ENCODE measurements at regions not wholly inside any gene's neighbourhood (a gene's known extent, or its start where the extent isn't known, plus 50 kb on each side); places are given as distances from the start of the nearest gene placed in this dataset.

DNA sequence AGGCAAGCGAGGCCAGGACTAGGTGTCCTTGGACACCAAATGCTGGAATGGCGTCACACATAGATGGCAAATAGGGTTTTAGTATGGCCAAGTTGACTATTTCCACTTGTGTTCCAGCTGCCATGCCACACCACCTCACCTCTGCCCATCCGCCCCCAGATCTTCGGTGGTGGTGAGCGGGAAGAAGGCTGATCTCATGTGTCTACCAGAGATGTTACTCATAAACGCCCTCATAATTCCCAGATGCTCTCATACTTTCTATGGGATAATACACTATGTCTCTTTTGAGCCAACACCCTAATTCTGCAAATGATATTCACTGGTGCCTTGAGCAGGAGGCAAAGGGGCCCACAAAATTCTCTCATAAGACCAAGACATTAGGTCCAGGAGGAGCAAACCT lies 281.1 kb upstream of the FN1 start:
- ATAC-seq: no peak
- H3K27ac ChIP-seq (ENCODE audit: low read depth, low read length): no peak overlapping the region
- no peaks in the 10 kb centered on the region for H3K36me3 ChIP-seq (ENCODE audit: control insufficient read depth in 2 of 3, insufficient read depth in 3 of 3, low read length in 3 of 3)
- H3K4me1 Mint-ChIP-seq: peaks cover 0 to 1% (median 0%) of the 10 kb centered on the region in 7 donors
- ChIA-PET CTCF (no interaction called here), POLR2A (no interaction called here)
- intact Hi-C loops (cut with micrococcal nuclease): no loop called here
- no peaks in the 10 kb centered on the region for H3K27me3 ChIP-seq (ENCODE audit: control insufficient read depth in 2 of 2, insufficient read depth in 2 of 2, low read length in 2 of 2)
- no peaks in the 10 kb centered on the region for H3K36me3 Mint-ChIP-seq
- no peak overlapping the region for H3K4me3 ChIP-seq (ENCODE audit: low read length)
- H3K27ac Mint-ChIP-seq: no peak overlapping the region
- no peaks in the 10 kb centered on the region for H3K9me3 ChIP-seq (ENCODE audit: control insufficient read depth in 2 of 3, low read length in 3 of 3)
- H3K4me3 Mint-ChIP-seq: no peak overlapping the region
- H3K9me3 Mint-ChIP-seq: peaks cover 0 to 4% (median 0%) of the 10 kb centered on the region in 11 donors
- no peak for DNase-seq
- H3K27me3 Mint-ChIP-seq: peaks cover 3 to 12% (median 7%) of the 10 kb centered on the region in 5 donors
- no peaks in the 10 kb centered on the region for H3K4me1 ChIP-seq (ENCODE audit: control insufficient read depth in 2 of 2, insufficient read depth in 2 of 2, low read length in 2 of 2)

DNA sequence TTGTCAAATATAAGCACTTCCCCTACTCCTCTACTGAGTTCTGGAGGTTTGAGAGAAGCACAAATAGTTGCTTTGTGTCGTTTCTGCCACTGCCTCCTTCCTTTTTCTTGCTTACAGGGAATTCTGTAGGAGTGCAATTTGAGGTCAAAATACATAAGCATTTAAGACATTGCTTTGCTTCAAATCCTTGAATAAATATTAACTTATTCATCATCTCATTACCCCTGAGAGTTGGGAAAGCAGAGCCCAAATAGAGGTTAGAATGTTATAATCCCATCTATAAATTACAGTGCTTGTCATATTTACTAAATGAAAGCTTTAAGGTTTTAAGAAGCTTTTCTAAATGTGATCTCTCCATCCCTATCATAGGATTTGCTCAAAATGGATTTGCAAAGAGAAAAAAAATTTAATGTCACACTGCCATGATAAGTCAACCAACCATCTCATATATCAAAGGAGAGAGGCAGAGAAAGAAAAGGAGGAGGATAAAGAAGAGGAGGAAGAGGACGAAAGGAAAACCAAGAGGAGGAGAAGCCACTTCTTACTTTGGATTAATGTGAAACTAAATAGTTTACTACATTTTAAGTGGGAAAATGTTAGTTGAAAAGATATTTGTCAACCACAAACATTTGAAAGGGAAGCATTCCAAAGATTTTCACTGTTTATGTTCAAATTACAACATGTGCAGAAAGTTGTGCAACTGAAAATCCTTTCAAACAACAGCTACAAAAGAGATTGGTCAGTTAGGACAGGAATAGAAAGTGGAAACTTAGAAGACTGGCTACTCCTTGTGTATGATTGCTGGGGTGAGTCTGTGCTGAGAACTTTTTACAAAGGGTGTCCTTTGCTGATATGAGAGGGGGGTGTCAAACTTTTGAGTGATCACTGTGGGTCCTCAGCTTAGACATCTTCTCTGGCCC lies 277.3 kb upstream of the FN1 start:
- ChIA-PET POLR2A (no interaction called here), CTCF (no interaction called here)
- no peaks in the 10 kb centered on the region for H3K4me1 ChIP-seq (ENCODE audit: control insufficient read depth in 2 of 2, insufficient read depth in 2 of 2, low read length in 2 of 2)

DNA sequence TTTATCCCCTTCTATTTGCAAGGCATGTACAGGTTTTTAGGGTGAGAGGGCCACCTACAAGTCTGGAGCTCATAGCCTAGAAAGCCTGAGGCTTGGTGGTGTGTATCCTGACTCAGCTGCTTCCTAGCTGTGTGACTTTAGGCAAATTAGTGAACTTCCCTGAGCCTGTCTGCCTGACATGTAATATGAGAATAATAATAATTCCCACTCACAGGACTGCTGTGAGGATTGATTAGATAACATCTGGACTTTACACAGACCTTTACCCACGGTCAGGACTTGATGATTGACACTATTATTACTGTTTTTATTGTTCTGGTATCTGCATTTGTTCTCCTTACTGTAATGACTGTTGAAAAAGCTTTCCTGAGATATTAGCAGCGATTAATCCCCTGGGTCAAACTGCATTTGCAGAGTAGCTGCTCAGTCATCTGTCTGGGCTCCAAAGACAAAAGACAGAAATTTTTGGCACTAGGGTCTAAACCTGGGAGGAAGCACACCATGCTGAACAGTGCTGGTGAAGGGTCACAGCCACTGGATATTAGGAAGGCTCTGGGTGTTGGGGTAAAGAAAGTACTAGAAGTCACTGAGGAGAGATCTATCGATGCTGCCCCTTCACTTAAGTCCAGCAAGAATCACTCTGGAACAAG lies 276.5 kb upstream of the FN1 start:
- DNase-seq: no peak
- no peaks in the 10 kb centered on the region for H3K27me3 ChIP-seq (ENCODE audit: control insufficient read depth in 2 of 2, insufficient read depth in 2 of 2, low read length in 2 of 2)
- no peak for ATAC-seq
- Mint-ChIP-seq H3K36me3 (no peaks in the 10 kb centered on the region), H3K27ac (no peak overlapping the region), H3K4me3 (no peak overlapping the region), H3K9me3 (peaks cover 0 to 1% (median 0%) of the 10 kb centered on the region in 11 donors), H3K27me3 (peaks cover 3 to 12% (median 7%) of the 10 kb centered on the region in 5 donors), H3K4me1 (peaks cover 0 to 1% (median 0%) of the 10 kb centered on the region in 7 donors)
- CTCF ChIA-PET: no interaction called here
- intact Hi-C loops (cut with micrococcal nuclease): no loop called here
- POLR2A ChIA-PET: no interaction called here
- H3K36me3 ChIP-seq (ENCODE audit: control insufficient read depth in 2 of 3, insufficient read depth in 3 of 3, low read length in 3 of 3): no peaks in the 10 kb centered on the region
- H3K4me3 ChIP-seq (ENCODE audit: low read length): no peak overlapping the region
- H3K9me3 ChIP-seq (ENCODE audit: control insufficient read depth in 2 of 3, low read length in 3 of 3): no peaks in the 10 kb centered on the region
- H3K4me1 ChIP-seq (ENCODE audit: control insufficient read depth in 2 of 2, insufficient read depth in 2 of 2, low read length in 2 of 2): no peaks in the 10 kb centered on the region
- H3K27ac ChIP-seq (ENCODE audit: low read depth, low read length): no peak overlapping the region

More for the DNA sequence above, 277.3 kb upstream of the FN1 start:
- Mint-ChIP-seq H3K27me3 (peaks cover 3 to 12% (median 7%) of the 10 kb centered on the region in 5 donors), H3K4me3 (no peak overlapping the region), H3K9me3 (peaks cover 0 to 1% (median 0%) of the 10 kb centered on the region in 11 donors), H3K27ac (peak overlapping the region in 1 of 9 donors; percentile 62), H3K36me3 (no peaks in the 10 kb centered on the region), H3K4me1 (peaks cover 0 to 1% (median 0%) of the 10 kb centered on the region in 7 donors)
- no peak for DNase-seq
- no peaks in the 10 kb centered on the region for H3K9me3 ChIP-seq (ENCODE audit: control insufficient read depth in 2 of 3, low read length in 3 of 3)
- no peak for ATAC-seq
- H3K27ac ChIP-seq (ENCODE audit: low read depth, low read length): no peak overlapping the region
- no peak overlapping the region for H3K4me3 ChIP-seq (ENCODE audit: low read length)
- no peaks in the 10 kb centered on the region for H3K36me3 ChIP-seq (ENCODE audit: control insufficient read depth in 2 of 3, insufficient read depth in 3 of 3, low read length in 3 of 3)
- intact Hi-C loops (cut with micrococcal nuclease): no loop called here
- H3K27me3 ChIP-seq (ENCODE audit: control insufficient read depth in 2 of 2, insufficient read depth in 2 of 2, low read length in 2 of 2): no peaks in the 10 kb centered on the region

DNA sequence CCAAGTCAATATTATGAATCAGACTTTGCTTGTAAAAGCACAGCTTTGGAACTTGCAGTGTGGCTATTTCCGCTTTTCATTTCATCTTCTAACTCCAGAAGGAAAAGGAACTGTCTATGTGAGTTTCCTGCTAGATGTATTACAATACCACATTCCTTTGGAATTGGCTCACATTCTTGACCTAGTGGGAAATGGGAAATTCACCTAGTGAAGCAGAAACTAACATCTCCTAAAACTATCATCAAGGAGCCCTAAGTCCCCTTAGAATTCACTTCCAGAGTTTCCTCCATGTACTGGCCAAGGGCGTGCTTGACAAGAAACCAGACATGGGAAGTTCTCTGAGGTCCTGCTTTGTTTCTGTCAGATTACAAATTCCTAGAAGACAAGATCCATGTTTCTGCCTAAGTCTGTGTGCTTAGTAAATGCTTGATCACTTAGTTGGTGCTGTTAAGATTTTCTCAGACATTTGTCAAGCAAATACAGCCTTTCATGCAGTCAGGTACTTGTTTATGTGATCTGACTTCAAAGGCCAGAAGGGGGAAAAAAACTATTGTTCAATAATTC lies 275.7 kb upstream of the FN1 start:
- Mint-ChIP-seq H3K9me3 (peaks cover 0 to 1% (median 0%) of the 10 kb centered on the region in 11 donors), H3K36me3 (no peaks in the 10 kb centered on the region), H3K4me1 (peaks cover 0 to 1% (median 0%) of the 10 kb centered on the region in 7 donors), H3K4me3 (no peak overlapping the region), H3K27me3 (peaks cover 3 to 12% (median 7%) of the 10 kb centered on the region in 5 donors), H3K27ac (no peak overlapping the region)
- H3K27me3 ChIP-seq (ENCODE audit: control insufficient read depth in 2 of 2, insufficient read depth in 2 of 2, low read length in 2 of 2): no peaks in the 10 kb centered on the region
- no peak for DNase-seq
- no peak for ATAC-seq
- ChIA-PET CTCF (interaction anchor here (0.6 kb wide), 1 partner anchor 400 kb away, joined by 3 read pairs; no protein-coding TSS in a partner anchor), POLR2A (no interaction called here)
- H3K27ac ChIP-seq (ENCODE audit: low read depth, low read length): no peak overlapping the region
- H3K36me3 ChIP-seq (ENCODE audit: control insufficient read depth in 2 of 3, insufficient read depth in 3 of 3, low read length in 3 of 3): no peaks in the 10 kb centered on the region
- H3K9me3 ChIP-seq (ENCODE audit: control insufficient read depth in 2 of 3, low read length in 3 of 3): no peaks in the 10 kb centered on the region
- H3K4me3 ChIP-seq (ENCODE audit: low read length): no peak overlapping the region
- H3K4me1 ChIP-seq (ENCODE audit: control insufficient read depth in 2 of 2, insufficient read depth in 2 of 2, low read length in 2 of 2): no peaks in the 10 kb centered on the region
- intact Hi-C loops (cut with micrococcal nuclease): no loop called here

DNA sequence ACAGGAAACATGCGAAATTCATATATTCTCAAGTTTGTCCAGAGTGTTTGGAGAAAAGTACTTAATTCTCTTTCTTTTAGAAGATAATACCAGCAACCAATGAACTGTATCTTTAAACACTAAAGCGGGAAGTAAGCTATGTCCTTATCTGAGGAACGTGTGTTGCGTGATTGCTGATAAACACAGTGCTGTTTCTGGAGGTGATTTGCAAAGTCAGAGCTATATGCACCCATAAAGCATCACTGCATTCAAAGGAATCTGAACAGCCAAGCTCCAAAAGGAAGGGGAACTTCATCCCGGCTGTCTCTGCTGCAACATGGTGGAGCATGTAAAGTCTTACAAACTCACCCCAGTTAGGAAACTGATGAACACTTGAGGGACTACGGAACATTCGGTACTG lies 271.7 kb upstream of the FN1 start:
- Mint-ChIP-seq H3K36me3 (no peaks in the 10 kb centered on the region), H3K27me3 (peaks cover 0 to 3% (median 3%) of the 10 kb centered on the region in 5 donors), H3K9me3 (no peaks in the 10 kb centered on the region), H3K4me3 (no peak overlapping the region), H3K4me1 (no peaks in the 10 kb centered on the region), H3K27ac (no peak overlapping the region)
- ChIA-PET CTCF (no interaction called here), POLR2A (no interaction called here)
- Histone ChIP-seq H3K27me3 (ENCODE audit: control insufficient read depth in 2 of 2, insufficient read depth in 2 of 2, low read length in 2 of 2) (no peaks in the 10 kb centered on the region), H3K9me3 (ENCODE audit: control insufficient read depth in 2 of 3, low read length in 3 of 3) (no peaks in the 10 kb centered on the region), H3K4me3 (ENCODE audit: low read length) (no peak overlapping the region), H3K27ac (ENCODE audit: low read depth, low read length) (no peak overlapping the region), H3K4me1 (ENCODE audit: control insufficient read depth in 2 of 2, insufficient read depth in 2 of 2, low read length in 2 of 2) (no peaks in the 10 kb centered on the region), H3K36me3 (ENCODE audit: control insufficient read depth in 2 of 3, insufficient read depth in 3 of 3, low read length in 3 of 3) (no peaks in the 10 kb centered on the region)
- intact Hi-C loops (cut with micrococcal nuclease): no loop called here
- DNase-seq (no peak), ATAC-seq (no peak)

DNA sequence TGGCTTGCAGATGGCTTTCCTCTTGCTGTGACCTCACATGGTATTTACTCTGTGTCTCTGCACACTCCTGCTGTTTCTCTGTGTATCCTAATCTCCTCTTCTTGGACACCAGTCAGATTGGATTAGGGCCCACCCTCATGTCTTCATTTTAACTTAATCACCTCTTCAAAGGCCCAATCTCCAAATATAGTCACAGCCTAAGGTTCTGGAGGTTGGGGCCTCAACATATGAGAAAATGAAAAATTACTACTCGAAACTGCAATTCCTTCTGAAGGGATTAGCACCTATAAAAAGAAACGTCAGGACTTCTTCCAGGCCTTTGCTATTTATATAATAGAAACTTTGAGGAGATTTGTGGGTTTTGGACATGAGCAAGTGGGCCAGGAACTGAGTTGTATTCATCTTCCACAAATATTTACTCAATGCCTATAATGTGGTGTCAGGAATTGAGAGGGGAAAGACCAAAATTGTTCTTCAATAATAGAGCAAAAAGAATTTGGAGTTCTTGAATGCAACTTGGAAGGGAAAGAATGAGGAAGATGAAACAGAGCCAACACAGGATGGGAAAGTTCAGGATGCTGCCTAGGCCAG lies 270.0 kb upstream of the FN1 start:
- no peak overlapping the region for H3K4me3 Mint-ChIP-seq
- ATAC-seq (no peak), DNase-seq (no peak)
- no peaks in the 10 kb centered on the region for H3K9me3 Mint-ChIP-seq
- no peaks in the 10 kb centered on the region for H3K27me3 Mint-ChIP-seq
- Histone ChIP-seq H3K4me3 (ENCODE audit: low read length) (no peak overlapping the region), H3K27ac (ENCODE audit: low read depth, low read length) (no peak overlapping the region), H3K36me3 (ENCODE audit: control insufficient read depth in 2 of 3, insufficient read depth in 3 of 3, low read length in 3 of 3) (no peaks in the 10 kb centered on the region), H3K27me3 (ENCODE audit: control insufficient read depth in 2 of 2, insufficient read depth in 2 of 2, low read length in 2 of 2) (no peaks in the 10 kb centered on the region), H3K4me1 (ENCODE audit: control insufficient read depth in 2 of 2, insufficient read depth in 2 of 2, low read length in 2 of 2) (no peaks in the 10 kb centered on the region), H3K9me3 (ENCODE audit: control insufficient read depth in 2 of 3, low read length in 3 of 3) (no peaks in the 10 kb centered on the region)
- ChIA-PET POLR2A (no interaction called here), CTCF (no interaction called here)
- H3K27ac Mint-ChIP-seq: no peak overlapping the region
- H3K4me1 Mint-ChIP-seq: no peaks in the 10 kb centered on the region
- H3K36me3 Mint-ChIP-seq: no peaks in the 10 kb centered on the region
- intact Hi-C loops (cut with micrococcal nuclease): no loop called here

Measured in naive thymus-derived CD4-positive, alpha-beta T cell (primary cell).